HG03159 (cell line): ENCODE measurements at regions not wholly inside any gene's neighbourhood (a gene's known extent, or its start where the extent isn't known, plus 50 kb on each side); places are given as distances from the start of the nearest gene placed in this dataset.

Experiments used
- ATAC-seq: cut with Tn5 transposase; IDR thresholded peaks from one replicate; pipeline ENCODE4 v1.9.1; 2021; ENCODE audit warnings: mild to moderate bottlenecking, moderate library complexity; ENCODE audit not compliant: unreplicated experiment

- no peak for ATAC-seq
These were observed 652.5 kb downstream of the SLITRK1 start for GRCh38 chr13:83229574-83230305.

- ATAC-seq = no peak
These were observed 658.7 kb downstream of the SLITRK1 start for GRCh38 chr13:83223546-83223945.

- no peak for ATAC-seq
These were observed 660.4 kb downstream of the SLITRK1 start for GRCh38 chr13:83221813-83222241.

GRCh38 chr13:83221256-83221655 is 661.0 kb downstream of the SLITRK1 start:
- ATAC-seq = no peak

GRCh38 chr13:83220241-83220640 is 662.0 kb downstream of the SLITRK1 start:
- no peak for ATAC-seq

- ATAC-seq = no peak
These were observed 662.4 kb downstream of the SLITRK1 start for GRCh38 chr13:83219832-83220231.

GRCh38 chr13:83216479-83217245 is 665.6 kb downstream of the SLITRK1 start:
- ATAC-seq = no peak

GRCh38 chr13:83215627-83216026 is 666.6 kb downstream of the SLITRK1 start:
- no peak for ATAC-seq

GRCh38 chr13:83214452-83214851 is 667.8 kb downstream of the SLITRK1 start:
- ATAC-seq = no peak

- no peak for ATAC-seq
These were observed 671.0 kb downstream of the SLITRK1 start for GRCh38 chr13:83211301-83211700.

GRCh38 chr13:83204886-83205285 is 677.4 kb downstream of the SLITRK1 start:
- ATAC-seq = no peak

- no peak for ATAC-seq
These were observed 680.8 kb downstream of the SLITRK1 start for GRCh38 chr13:83201506-83201905.

GRCh38 chr13:83197316-83197715 is 685.0 kb downstream of the SLITRK1 start:
- ATAC-seq = no peak

- ATAC-seq = no peak
These were observed 692.3 kb downstream of the SLITRK1 start for GRCh38 chr13:83190020-83190419.

- no peak for ATAC-seq
These were observed 697.5 kb downstream of the SLITRK1 start for GRCh38 chr13:83184819-83185218.

- ATAC-seq = no peak
These were observed 698.2 kb downstream of the SLITRK1 start for GRCh38 chr13:83184150-83184475.

GRCh38 chr13:83183439-83184149 is 698.7 kb downstream of the SLITRK1 start:
- ATAC-seq = no peak

- no peak for ATAC-seq
These were observed 699.4 kb downstream of the SLITRK1 start for GRCh38 chr13:83182845-83183244.

- no peak for ATAC-seq
These were observed 704.3 kb downstream of the SLITRK1 start for GRCh38 chr13:83178008-83178407.

- no peak for ATAC-seq
These were observed 713.7 kb downstream of the SLITRK1 start for GRCh38 chr13:83168590-83168989.

GRCh38 chr13:83167203-83167602 is 715.1 kb downstream of the SLITRK1 start:
- ATAC-seq = no peak

GRCh38 chr13:83166550-83166949 is 715.7 kb downstream of the SLITRK1 start:
- no peak for ATAC-seq
